Fibroblast of mammary gland (primary cell): ENCODE measurements at regions not wholly inside any gene's neighbourhood (a gene's known extent, or its start where the extent isn't known, plus 50 kb on each side); places are given as distances from the start of the nearest gene placed in this dataset.
A peak's percentile ranks its signal among the peaks of the same experiment; 100 is the strongest.
"Not testable (repeated sequence)": the region's sequence is repeated elsewhere in the genome, so short reads cannot be mapped to it uniquely, and the experiment has no call there.

ENCODE experiments used
- DNase-seq: peaks from one replicate; pipeline ENCODE4 v3.0.0-alpha.2; 2010; ENCODE audit warnings: low read depth
- H3K4me3 ChIP-seq: 2 replicates; pipeline ENCODE4 v1.5.1; 2011; ENCODE audit warnings: low read depth, mild to moderate bottlenecking, low read length, moderate library complexity; ENCODE audit not compliant: control insufficient read depth
- TF ChIP-seq, protein P1 (sequence below): conservative IDR thresholded peaks from 2 replicates; pipeline ENCODE4 v1.5.1; 2011; ENCODE audit warnings: low read depth, low read length, inconsistent platforms; ENCODE audit not compliant: control insufficient read depth, insufficient read depth

DNA sequence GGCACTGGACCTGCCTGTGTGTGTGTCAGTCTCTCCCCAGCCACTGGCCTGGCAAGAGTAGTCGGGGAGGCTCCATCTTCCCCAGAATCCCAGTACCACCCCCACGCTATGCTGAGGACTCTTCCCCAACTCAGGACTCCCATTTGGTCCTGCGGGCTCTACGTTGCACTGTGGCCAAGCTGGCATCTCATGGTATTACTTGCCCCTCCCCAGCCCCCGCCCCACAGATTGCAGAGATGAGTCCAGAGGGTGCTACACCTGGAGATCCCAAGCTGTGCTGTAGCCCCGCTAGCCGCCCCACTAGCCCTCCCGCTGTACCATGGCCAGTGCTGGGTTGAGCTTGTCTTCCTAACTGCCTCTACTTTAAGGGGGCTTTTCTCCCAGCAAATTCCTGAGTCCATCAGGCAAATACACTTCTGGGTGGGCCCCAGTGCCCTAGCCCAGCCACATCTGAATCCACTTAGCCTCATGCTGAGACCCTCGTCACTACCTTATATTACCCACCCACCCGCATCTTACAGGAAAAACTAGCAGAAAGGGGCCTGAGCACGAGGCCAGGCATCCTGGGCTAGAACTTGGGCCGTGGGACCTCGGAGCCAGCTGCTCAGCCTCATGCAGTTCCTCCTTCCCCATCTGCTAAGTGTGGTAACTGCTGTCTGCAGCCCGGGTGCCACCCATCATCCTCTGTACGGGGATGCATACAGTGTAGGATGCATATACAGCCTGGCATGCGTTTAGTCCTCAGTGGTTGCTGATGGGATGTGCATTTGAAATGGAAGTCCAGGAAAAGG, 65.8 kb upstream of the CACUL1 start:
- no peak for DNase-seq
- TF ChIP-seq, protein P1, sequence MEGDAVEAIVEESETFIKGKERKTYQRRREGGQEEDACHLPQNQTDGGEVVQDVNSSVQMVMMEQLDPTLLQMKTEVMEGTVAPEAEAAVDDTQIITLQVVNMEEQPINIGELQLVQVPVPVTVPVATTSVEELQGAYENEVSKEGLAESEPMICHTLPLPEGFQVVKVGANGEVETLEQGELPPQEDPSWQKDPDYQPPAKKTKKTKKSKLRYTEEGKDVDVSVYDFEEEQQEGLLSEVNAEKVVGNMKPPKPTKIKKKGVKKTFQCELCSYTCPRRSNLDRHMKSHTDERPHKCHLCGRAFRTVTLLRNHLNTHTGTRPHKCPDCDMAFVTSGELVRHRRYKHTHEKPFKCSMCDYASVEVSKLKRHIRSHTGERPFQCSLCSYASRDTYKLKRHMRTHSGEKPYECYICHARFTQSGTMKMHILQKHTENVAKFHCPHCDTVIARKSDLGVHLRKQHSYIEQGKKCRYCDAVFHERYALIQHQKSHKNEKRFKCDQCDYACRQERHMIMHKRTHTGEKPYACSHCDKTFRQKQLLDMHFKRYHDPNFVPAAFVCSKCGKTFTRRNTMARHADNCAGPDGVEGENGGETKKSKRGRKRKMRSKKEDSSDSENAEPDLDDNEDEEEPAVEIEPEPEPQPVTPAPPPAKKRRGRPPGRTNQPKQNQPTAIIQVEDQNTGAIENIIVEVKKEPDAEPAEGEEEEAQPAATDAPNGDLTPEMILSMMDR, result no peak
- no peak overlapping the region for H3K4me3 ChIP-seq

DNA sequence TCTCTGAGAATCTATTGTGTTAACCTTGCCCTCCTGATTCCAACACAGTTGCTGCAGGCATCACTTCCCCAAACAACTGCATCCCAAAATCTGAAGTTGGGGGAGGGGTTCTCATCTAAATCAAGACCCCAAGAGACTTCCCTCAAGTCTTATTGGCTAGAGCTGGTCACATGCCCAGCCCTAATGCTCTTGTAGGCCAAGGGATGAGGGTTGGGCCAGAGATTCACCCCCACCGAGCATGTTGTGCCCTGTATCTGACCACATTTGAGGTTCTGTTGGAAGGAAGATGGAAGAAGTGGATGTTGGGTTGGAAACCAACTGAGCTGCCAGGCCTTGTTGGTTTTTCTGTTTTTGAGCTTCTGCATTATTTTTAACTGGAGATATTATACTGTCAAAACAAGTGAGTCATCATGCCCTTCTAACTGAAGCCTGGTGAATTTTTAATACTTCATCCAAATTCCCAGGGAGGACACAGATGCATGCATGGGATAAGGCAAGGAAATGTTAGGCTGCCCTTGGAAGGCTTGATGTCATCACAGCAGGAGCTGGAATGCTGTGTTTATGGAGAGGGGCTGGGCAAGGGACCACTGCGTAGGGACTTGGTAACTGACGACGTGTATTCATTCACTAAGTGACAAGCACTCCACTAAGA, 68.6 kb upstream of the CACUL1 start:
- TF ChIP-seq, protein P1, result no peak
- no peak for DNase-seq
- H3K4me3 ChIP-seq, result no peak overlapping the region

GRCh38 chr10:118827053-118827452, 72.3 kb upstream of the CACUL1 start:
- DNase-seq, result no peak
- no peak overlapping the region for H3K4me3 ChIP-seq
- TF ChIP-seq, protein P1, result no peak

DNA sequence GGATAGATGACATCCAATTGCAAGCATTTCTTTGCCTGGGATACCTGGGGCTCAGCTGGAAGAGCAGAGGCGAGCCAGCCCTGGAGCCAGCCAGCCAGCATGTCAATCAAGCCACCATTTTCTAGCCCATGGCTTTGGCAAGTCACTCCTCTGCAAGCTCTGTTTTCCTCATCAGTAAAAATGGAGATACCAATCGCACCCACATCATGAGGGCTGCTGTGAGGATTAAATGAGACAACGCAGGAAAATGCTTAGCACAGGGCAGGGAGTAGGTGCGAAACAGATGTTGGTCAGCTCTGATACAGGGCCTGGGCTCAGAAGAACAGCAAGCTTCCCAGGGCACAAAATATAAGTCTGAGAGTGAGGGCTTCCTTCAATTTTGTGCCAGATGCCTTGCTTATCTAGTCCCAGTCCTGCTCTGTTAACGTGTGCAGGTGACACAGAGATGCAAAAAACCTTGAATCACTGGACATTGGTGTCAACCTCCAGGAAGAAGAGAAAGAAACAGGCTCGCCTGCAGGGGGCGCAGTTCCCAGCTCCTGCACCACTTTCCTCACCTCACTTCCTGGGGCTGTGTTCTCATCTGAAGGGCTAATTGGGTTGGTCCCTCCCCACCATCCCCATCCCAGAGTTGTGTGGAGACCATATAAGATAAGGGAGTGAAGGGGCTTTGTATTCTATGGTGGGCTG, 72.8 kb upstream of the CACUL1 start:
- DNase-seq, result no peak
- TF ChIP-seq, protein P1, result peak; percentile 34

DNA sequence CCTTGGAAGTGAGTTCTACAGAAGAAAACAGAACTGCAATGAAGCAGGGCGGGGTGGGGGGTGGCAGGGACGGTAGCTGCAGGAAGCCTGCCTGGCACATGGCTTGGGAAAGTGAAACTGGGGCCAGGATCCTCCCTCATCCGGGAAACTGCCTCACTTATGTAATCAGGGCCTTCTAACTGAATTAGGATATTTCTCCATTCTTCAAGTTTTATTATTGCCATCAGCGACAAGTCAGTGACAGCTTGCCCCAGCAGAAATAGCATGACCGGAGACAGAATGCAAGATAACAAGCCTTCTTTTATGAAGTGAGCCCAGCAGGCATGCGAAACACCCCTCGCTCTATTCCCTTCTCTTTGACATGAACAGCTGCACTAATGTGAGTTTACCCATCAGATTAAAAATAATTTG, 77.5 kb upstream of the CACUL1 start:
- no peak for DNase-seq
- TF ChIP-seq, protein P1, result no peak
- no peak overlapping the region for H3K4me3 ChIP-seq

More for the DNA sequence above, 72.8 kb upstream of the CACUL1 start:
- no peak overlapping the region for H3K4me3 ChIP-seq

DNA sequence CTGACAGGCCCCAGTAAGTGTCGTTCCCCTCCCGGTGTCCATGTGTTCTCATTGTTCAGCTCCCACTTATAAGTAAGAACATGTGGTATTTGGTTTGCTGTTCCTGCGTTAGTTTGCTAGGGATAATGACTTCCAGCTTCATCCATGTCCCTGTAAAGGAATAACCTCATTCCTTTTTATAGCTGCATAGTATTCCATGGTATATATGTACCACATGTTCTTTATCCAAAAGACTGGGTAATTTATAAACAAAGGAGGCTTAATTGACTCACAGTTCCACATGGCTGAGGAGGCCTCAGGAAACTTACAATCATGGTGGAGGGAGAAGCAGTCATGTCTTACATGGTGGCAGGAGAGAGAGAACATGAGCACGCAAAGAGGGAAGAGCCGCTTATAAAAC, 79.6 kb upstream of the CACUL1 start:
- not testable (repeated sequence) for DNase-seq, H3K4me3 ChIP-seq
